Left lung (tissue), 4 donors: ENCODE measurements at regions not wholly inside any gene's neighbourhood (a gene's known extent, or its start where the extent isn't known, plus 50 kb on each side); places are given as distances from the start of the nearest gene placed in this dataset.
"Not testable (repeated sequence)": the region's sequence is repeated elsewhere in the genome, so short reads cannot be mapped to it uniquely, and the experiment has no call there.

Experiments
- ATAC-seq: fragments of 200-7000 bp; cut with Tn5 transposase; one replicate; pipeline ENCODE4 v1.9.1; 2020; ENCODE audit warnings: moderate library complexity
- DNase-seq, 4 donors: peaks; one replicate each; pipeline ENCODE4 v3.0.0-alpha.2; 2013 to 2020
- H3K27ac ChIP-seq, 2 donors: fragments of 200-600 bp; sonication (generic) in 1 of 2; one replicate each; pipeline versions ENCODE4 v1.5.0 to v1.8.0; 2020 to 2021
- H3K27me3 ChIP-seq, 2 donors: fragments of 200-600 bp; sonication (generic) in 1 of 2; one replicate each; pipeline versions ENCODE4 v1.5.0 to v1.8.0; 2020 to 2021
- H3K36me3 ChIP-seq, 2 donors: fragments of 200-600 bp; sonication (generic) in 1 of 2; one replicate each; pipeline versions ENCODE4 v1.5.0 to v1.8.0; 2020 to 2021
- H3K4me1 ChIP-seq, 2 donors: fragments of 200-600 bp; one replicate each; pipeline ENCODE4 v1.8.0; 2021
- H3K4me3 ChIP-seq, 2 donors: fragments of 200-600 bp; sonication (generic) in 1 of 2; one replicate each; pipeline versions ENCODE4 v1.5.0 to v1.8.0; 2020 to 2021; ENCODE audit warnings: mild to moderate bottlenecking in 1 of 2
- H3K9me3 ChIP-seq, 2 donors: fragments of 200-600 bp; sonication (generic) in 1 of 2; one replicate each; pipeline versions ENCODE4 v1.5.0 to v1.8.0; 2020 to 2021
- CTCF ChIP-seq, 2 donors: fragments of 200-600 bp; sonication (generic) in 1 of 2; IDR thresholded peaks; one replicate each; pipeline versions ENCODE4 v1.5.0 to v1.8.0; 2021; ENCODE audit warnings: antibody characterized with exemption in 2 of 2
- intact Hi-C, 2 donors: fragments of 100-400 bp; cut with DNase I; formaldehyde crosslinking; loops; one replicate each; pipeline versions ENCODE4 v1.11.2 to v1.14.2; 2022
- donor health status: DM: no; HTN: yes; CAD: no.
- donor health status: DM: no; HTN: no; CAD: no.

- H3K4me1 ChIP-seq = no peaks in the 10 kb centered on the region
- intact Hi-C loops = no loop called here
- H3K4me3 ChIP-seq = no peak overlapping the region
- H3K36me3 ChIP-seq = no peaks in the 10 kb centered on the region
- ATAC-seq (no peak), DNase-seq (peak in 2 of 4 donors; percentile 59 to 63)
- H3K27me3 ChIP-seq = no peaks in the 10 kb centered on the region
- no peak overlapping the region for H3K27ac ChIP-seq
- no peak for TF ChIP-seq CTCF (IDR thresholded peaks at IDR 0.05)
- no peaks in the 10 kb centered on the region for H3K9me3 ChIP-seq
Observed at GRCh38 chr4:33722800-33723516, 2521.4 kb downstream of the ARAP2 start.

- H3K4me1 ChIP-seq = no peaks in the 10 kb centered on the region
- intact Hi-C loops = no loop called here
- DNase-seq = no peak
- H3K9me3 ChIP-seq = no peaks in the 10 kb centered on the region
- TF ChIP-seq CTCF (IDR thresholded peaks at IDR 0.05) = no peak
- H3K36me3 ChIP-seq = no peaks in the 10 kb centered on the region
- H3K27ac ChIP-seq = no peak overlapping the region
- H3K4me3 ChIP-seq = no peak overlapping the region
- no peak for ATAC-seq
- no peaks in the 10 kb centered on the region for H3K27me3 ChIP-seq
Observed at GRCh38 chr4:33724685-33725084, 2519.6 kb downstream of the ARAP2 start.

GRCh38 chr4:33725861-33726260, 2518.5 kb downstream of the ARAP2 start:
- ATAC-seq (no peak), DNase-seq (no peak)
- Histone ChIP-seq H3K27ac (no peak overlapping the region), H3K36me3 (no peaks in the 10 kb centered on the region), H3K4me1 (no peaks in the 10 kb centered on the region), H3K4me3 (no peak overlapping the region), H3K27me3 (no peaks in the 10 kb centered on the region), H3K9me3 (no peaks in the 10 kb centered on the region)
- intact Hi-C loops = no loop called here
- no peak for TF ChIP-seq CTCF (IDR thresholded peaks at IDR 0.05)

DNA sequence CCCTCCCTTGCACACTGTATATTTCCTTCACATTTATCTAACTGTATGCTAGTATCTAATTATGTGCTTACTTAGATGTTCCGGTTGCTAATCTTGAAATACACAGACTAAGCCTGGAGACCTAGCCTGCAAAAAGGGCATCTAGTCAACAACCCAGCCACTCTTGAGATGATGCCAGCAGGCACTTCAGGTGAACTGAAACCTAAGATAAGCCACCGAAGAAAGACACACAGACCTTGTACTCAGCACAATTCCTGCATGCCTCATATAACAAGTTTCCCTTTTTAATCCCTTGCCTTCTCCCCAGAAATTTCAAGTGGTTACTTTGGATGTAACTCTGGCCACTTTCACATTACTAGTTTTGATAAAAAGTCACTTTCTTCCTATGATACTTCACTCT, 2506.6 kb downstream of the ARAP2 start:
- H3K9me3 ChIP-seq = peaks cover 0 to 3% of the 10 kb centered on the region in 2 donors
- TF ChIP-seq CTCF (IDR thresholded peaks at IDR 0.05) = no peak
- H3K27me3 ChIP-seq = no peaks in the 10 kb centered on the region
- ATAC-seq (peak; percentile 70), DNase-seq (peak in 2 of 4 donors; percentile 32 to 33)
- no peak overlapping the region for H3K4me3 ChIP-seq
- H3K27ac ChIP-seq = no peak overlapping the region
- intact Hi-C loops = no loop called here
- no peaks in the 10 kb centered on the region for H3K36me3 ChIP-seq
- no peaks in the 10 kb centered on the region for H3K4me1 ChIP-seq

GRCh38 chr4:33739884-33740632, 2504.3 kb downstream of the ARAP2 start:
- Histone ChIP-seq H3K4me1 (no peaks in the 10 kb centered on the region), H3K36me3 (no peaks in the 10 kb centered on the region), H3K9me3 (peaks cover 0 to 7% of the 10 kb centered on the region in 2 donors), H3K27ac (no peak overlapping the region), H3K27me3 (no peaks in the 10 kb centered on the region), H3K4me3 (no peak overlapping the region)
- intact Hi-C loops = no loop called here
- DNase-seq = no peak
- ATAC-seq = no peak
- TF ChIP-seq CTCF (IDR thresholded peaks at IDR 0.05) = no peak

DNA sequence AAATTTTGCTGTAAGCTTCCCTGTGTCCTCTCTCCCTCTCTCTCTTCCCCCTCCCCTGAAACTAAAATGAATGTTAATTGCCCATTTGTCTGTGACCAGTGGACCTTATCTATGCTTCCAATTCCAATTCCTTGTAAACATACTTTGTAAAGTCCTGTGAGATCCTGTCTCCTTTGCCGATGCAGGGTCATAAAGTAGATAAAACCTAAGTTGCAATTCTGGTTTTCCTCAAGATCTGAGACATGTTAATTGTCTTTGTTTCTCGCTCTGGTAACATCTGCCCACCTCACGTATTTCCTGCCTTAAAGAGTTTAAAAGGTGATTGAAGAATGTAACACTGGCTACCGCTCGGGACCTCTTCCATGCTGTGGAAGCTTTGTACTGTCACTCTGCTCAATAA, 2503.4 kb downstream of the ARAP2 start:
- intact Hi-C loops, H3K27ac ChIP-seq, H3K27me3 ChIP-seq, H3K9me3 ChIP-seq, H3K4me3 ChIP-seq, DNase-seq, H3K4me1 ChIP-seq, ATAC-seq, H3K36me3 ChIP-seq: not testable (repeated sequence)
